ENCODE measurements at regions not wholly inside any gene's neighbourhood (a gene's known extent, or its start where the extent isn't known, plus 50 kb on each side); places are given as distances from the start of the nearest gene placed in this dataset.

GRCh38 chr2:176419591-176420071 lies 150.4 kb downstream of the MTX2 start (continued):
- TF ChIP-seq, protein P1, sequence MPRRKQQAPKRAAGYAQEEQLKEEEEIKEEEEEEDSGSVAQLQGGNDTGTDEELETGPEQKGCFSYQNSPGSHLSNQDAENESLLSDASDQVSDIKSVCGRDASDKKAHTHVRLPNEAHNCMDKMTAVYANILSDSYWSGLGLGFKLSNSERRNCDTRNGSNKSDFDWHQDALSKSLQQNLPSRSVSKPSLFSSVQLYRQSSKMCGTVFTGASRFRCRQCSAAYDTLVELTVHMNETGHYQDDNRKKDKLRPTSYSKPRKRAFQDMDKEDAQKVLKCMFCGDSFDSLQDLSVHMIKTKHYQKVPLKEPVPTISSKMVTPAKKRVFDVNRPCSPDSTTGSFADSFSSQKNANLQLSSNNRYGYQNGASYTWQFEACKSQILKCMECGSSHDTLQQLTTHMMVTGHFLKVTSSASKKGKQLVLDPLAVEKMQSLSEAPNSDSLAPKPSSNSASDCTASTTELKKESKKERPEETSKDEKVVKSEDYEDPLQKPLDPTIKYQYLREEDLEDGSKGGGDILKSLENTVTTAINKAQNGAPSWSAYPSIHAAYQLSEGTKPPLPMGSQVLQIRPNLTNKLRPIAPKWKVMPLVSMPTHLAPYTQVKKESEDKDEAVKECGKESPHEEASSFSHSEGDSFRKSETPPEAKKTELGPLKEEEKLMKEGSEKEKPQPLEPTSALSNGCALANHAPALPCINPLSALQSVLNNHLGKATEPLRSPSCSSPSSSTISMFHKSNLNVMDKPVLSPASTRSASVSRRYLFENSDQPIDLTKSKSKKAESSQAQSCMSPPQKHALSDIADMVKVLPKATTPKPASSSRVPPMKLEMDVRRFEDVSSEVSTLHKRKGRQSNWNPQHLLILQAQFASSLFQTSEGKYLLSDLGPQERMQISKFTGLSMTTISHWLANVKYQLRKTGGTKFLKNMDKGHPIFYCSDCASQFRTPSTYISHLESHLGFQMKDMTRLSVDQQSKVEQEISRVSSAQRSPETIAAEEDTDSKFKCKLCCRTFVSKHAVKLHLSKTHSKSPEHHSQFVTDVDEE (CRISPR knock-in tag; IDR thresholded peaks at IDR 0.05): no peak
- no peak for TF ChIP-seq RARB (CRISPR knock-in tag; IDR thresholded peaks at IDR 0.05)
- TF ChIP-seq, protein P2, sequence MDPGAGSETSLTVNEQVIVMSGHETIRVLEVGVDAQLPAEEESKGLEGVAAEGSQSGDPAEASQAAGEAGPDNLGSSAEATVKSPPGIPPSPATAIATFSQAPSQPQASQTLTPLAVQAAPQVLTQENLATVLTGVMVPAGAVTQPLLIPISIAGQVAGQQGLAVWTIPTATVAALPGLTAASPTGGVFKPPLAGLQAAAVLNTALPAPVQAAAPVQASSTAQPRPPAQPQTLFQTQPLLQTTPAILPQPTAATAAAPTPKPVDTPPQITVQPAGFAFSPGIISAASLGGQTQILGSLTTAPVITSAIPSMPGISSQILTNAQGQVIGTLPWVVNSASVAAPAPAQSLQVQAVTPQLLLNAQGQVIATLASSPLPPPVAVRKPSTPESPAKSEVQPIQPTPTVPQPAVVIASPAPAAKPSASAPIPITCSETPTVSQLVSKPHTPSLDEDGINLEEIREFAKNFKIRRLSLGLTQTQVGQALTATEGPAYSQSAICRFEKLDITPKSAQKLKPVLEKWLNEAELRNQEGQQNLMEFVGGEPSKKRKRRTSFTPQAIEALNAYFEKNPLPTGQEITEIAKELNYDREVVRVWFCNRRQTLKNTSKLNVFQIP (CRISPR knock-in tag; IDR thresholded peaks at IDR 0.05; ENCODE audit: borderline replicate concordance, low read depth): no peak
- TF ChIP-seq CREB5 (CRISPR knock-in tag; IDR thresholded peaks at IDR 0.05; ENCODE audit: low read depth): no peak

DNA sequence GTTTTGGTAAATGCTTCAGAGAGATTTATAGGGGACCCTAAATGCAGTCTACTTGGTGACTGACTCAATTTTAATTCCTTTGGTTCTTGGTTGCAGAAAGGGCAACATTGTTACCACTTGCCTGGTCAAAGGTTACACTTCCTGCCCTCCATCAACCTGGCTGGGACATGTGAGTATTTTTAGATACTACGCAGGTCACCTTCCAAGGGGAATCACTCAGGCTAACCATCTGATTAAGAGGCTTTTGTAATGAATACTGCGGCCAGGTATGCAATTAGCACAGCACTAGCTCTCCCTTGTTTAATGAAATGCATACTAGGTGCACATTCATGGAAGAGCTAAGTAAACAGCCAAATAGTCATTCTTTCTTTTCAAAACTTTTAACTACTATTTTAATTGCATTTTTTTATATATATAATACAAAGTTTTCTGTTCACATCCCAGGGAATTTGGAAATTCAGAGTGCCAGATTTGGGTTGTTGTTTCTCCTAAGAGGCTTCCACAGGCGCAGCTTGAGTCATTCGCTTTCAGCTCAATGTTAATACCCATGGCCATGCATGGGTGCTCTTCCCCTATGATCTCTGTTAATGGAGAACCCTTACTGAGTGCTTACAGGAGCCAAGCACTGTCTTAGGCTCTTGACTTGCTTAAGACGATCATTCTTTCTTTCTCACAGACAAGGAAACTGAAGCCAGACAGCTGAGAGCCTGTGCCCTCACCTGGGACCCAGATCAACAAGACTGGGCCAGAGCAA lies 152.2 kb downstream of the MTX2 start:
- TF ChIP-seq ZFP3 (CRISPR knock-in tag; IDR thresholded peaks at IDR 0.05) (no peak), ZNF8 (CRISPR knock-in tag; IDR thresholded peaks at IDR 0.05) (no peak), ZC3H10 (CRISPR knock-in tag; IDR thresholded peaks at IDR 0.05) (no peak), SNAI2 (CRISPR knock-in tag; IDR thresholded peaks at IDR 0.05) (no peak), ZNF70 (CRISPR knock-in tag; IDR thresholded peaks at IDR 0.05) (no peak), CSDC2 (CRISPR knock-in tag; IDR thresholded peaks at IDR 0.05) (no peak), GLIS3 (CRISPR knock-in tag; IDR thresholded peaks at IDR 0.05) (no peak)
- TF ChIP-seq, protein P2 (CRISPR knock-in tag; IDR thresholded peaks at IDR 0.05; ENCODE audit: borderline replicate concordance, low read depth): no peak
- no peak for ATAC-seq

GRCh38 chr2:176423819-176424218 lies 154.6 kb downstream of the MTX2 start:
- no peak for TF ChIP-seq ZNF565 (CRISPR knock-in tag; conservative IDR thresholded peaks at IDR 0.05; ENCODE audit: low read depth)
- TF ChIP-seq GLIS3 (CRISPR knock-in tag; IDR thresholded peaks at IDR 0.05): no peak
- no peak for TF ChIP-seq PPARA (CRISPR knock-in tag; IDR thresholded peaks at IDR 0.05; ENCODE audit: borderline replicate concordance)
- no peak for TF ChIP-seq ZNF70 (CRISPR knock-in tag; IDR thresholded peaks at IDR 0.05)
- TF ChIP-seq CSDC2 (CRISPR knock-in tag; IDR thresholded peaks at IDR 0.05): no peak
- no peak for TF ChIP-seq TOX (CRISPR knock-in tag; IDR thresholded peaks at IDR 0.05; ENCODE audit: borderline replicate concordance)
- no peak for TF ChIP-seq RARB (CRISPR knock-in tag; IDR thresholded peaks at IDR 0.05)
- no peak for TF ChIP-seq CREB5 (CRISPR knock-in tag; IDR thresholded peaks at IDR 0.05; ENCODE audit: low read depth)
- TF ChIP-seq ZC3H10 (CRISPR knock-in tag; IDR thresholded peaks at IDR 0.05): no peak
- TF ChIP-seq, protein P3, sequence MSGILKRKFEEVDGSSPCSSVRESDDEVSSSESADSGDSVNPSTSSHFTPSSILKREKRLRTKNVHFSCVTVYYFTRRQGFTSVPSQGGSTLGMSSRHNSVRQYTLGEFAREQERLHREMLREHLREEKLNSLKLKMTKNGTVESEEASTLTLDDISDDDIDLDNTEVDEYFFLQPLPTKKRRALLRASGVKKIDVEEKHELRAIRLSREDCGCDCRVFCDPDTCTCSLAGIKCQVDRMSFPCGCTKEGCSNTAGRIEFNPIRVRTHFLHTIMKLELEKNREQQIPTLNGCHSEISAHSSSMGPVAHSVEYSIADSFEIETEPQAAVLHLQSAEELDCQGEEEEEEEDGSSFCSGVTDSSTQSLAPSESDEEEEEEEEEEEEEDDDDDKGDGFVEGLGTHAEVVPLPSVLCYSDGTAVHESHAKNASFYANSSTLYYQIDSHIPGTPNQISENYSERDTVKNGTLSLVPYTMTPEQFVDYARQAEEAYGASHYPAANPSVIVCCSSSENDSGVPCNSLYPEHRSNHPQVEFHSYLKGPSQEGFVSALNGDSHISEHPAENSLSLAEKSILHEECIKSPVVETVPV (CRISPR knock-in tag; IDR thresholded peaks at IDR 0.05): no peak
- TF ChIP-seq, protein P1 (CRISPR knock-in tag; IDR thresholded peaks at IDR 0.05): no peak
- TF ChIP-seq ZFP30 (CRISPR knock-in tag; IDR thresholded peaks at IDR 0.05): no peak
- TF ChIP-seq SNAI2 (CRISPR knock-in tag; IDR thresholded peaks at IDR 0.05): no peak
- no peak for TF ChIP-seq ZNF8 (CRISPR knock-in tag; IDR thresholded peaks at IDR 0.05)
- TF ChIP-seq ARNTL (CRISPR knock-in tag; IDR thresholded peaks at IDR 0.05; ENCODE audit: borderline replicate concordance, low read depth): no peak
- no peak for TF ChIP-seq ZFP3 (CRISPR knock-in tag; IDR thresholded peaks at IDR 0.05)
- TF ChIP-seq ISL1 (CRISPR knock-in tag; IDR thresholded peaks at IDR 0.05): no peak
- TF ChIP-seq TCF4 (CRISPR knock-in tag; IDR thresholded peaks at IDR 0.05; ENCODE audit: borderline replicate concordance): no peak
- no peak for TF ChIP-seq ESRRG (CRISPR knock-in tag; IDR thresholded peaks at IDR 0.05)
- TF ChIP-seq BACH2 (CRISPR knock-in tag; IDR thresholded peaks at IDR 0.05; ENCODE audit: borderline replicate concordance): no peak
- ATAC-seq: no peak
